GM12873 (cell line): ENCODE measurements at regions not wholly inside any gene's neighbourhood (a gene's known extent, or its start where the extent isn't known, plus 50 kb on each side); places are given as distances from the start of the nearest gene placed in this dataset.

Source experiments
- CTCF ChIP-seq: IDR thresholded peaks from 2 replicates; pipeline ENCODE4 v1.5.1; 2012; ENCODE audit warnings: low read depth, mild to moderate bottlenecking, moderate library complexity, low read length, control low read depth; ENCODE audit not compliant: insufficient read depth; ENCODE audit errors: missing control alignments

- no peak for TF ChIP-seq CTCF
Observed at GRCh38 chr2:181771356-181771755, 91.0 kb upstream of the NEUROD1 start.

GRCh38 chr2:181772334-181772733 lies 92.0 kb upstream of the NEUROD1 start:
- no peak for TF ChIP-seq CTCF

GRCh38 chr2:181772777-181773176 lies 92.5 kb upstream of the NEUROD1 start:
- TF ChIP-seq CTCF, result no peak

- TF ChIP-seq CTCF, result no peak
Observed at GRCh38 chr2:181774685-181775084, 94.4 kb upstream of the NEUROD1 start.

GRCh38 chr2:181776336-181776735 lies 96.0 kb upstream of the NEUROD1 start:
- TF ChIP-seq CTCF, result no peak

- no peak for TF ChIP-seq CTCF
Observed at GRCh38 chr2:181777734-181778133, 97.4 kb upstream of the NEUROD1 start.

GRCh38 chr2:181778621-181779201 lies 98.4 kb upstream of the NEUROD1 start:
- no peak for TF ChIP-seq CTCF
